ENCODE measurements at regions not wholly inside any gene's neighbourhood (a gene's known extent, or its start where the extent isn't known, plus 50 kb on each side); places are given as distances from the start of the nearest gene placed in this dataset.

DNA sequence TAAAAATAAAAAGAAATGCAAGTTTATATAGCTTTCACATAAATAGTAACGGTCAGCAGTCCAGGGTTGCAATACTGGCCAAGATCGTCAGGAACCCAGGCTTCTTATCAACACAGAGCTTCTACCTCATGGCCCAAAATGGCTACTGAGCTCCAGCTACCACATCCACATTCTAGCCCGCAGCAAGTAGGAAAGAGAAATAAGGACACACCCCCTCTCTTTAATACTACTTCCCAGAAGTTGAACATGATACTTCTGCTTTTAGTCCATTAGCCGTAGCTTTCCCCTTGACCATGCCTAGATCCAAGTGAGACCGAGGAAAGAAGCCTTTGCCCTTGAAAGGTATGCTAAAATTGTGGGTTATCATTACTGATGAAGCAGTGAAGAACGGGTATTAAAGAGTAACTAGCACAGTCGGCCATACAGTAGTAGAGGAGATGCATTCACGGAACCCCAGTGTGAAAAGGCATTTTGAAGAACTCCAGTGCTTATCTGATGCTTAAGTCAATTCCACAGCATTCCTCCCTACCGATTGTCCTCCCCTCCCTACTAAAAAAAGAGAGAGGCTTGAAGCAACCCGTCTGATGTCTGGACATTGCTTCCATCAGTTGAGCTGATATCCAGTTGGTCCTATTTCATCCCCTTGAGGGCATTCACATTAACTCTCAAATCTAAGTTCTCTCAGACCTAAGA, 226.9 kb upstream of the RREB1 start:
- DNase-seq, result no peak
- Histone ChIP-seq H3K9me3 (ENCODE audit: severe bottlenecking) (no peaks in the 10 kb centered on the region), H3K27me3 (ENCODE audit: insufficient read depth, low read depth, severe bottlenecking) (no peaks in the 10 kb centered on the region), H3K36me3 (no peaks in the 10 kb centered on the region), H3K4me3 (ENCODE audit: low read depth, low read length) (no peak overlapping the region), H3K27ac (no peak overlapping the region)
- TF ChIP-seq, protein P1, sequence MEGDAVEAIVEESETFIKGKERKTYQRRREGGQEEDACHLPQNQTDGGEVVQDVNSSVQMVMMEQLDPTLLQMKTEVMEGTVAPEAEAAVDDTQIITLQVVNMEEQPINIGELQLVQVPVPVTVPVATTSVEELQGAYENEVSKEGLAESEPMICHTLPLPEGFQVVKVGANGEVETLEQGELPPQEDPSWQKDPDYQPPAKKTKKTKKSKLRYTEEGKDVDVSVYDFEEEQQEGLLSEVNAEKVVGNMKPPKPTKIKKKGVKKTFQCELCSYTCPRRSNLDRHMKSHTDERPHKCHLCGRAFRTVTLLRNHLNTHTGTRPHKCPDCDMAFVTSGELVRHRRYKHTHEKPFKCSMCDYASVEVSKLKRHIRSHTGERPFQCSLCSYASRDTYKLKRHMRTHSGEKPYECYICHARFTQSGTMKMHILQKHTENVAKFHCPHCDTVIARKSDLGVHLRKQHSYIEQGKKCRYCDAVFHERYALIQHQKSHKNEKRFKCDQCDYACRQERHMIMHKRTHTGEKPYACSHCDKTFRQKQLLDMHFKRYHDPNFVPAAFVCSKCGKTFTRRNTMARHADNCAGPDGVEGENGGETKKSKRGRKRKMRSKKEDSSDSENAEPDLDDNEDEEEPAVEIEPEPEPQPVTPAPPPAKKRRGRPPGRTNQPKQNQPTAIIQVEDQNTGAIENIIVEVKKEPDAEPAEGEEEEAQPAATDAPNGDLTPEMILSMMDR (IDR thresholded peaks at IDR 0.05; ENCODE audit: low read depth, low read length), result no peak

DNA sequence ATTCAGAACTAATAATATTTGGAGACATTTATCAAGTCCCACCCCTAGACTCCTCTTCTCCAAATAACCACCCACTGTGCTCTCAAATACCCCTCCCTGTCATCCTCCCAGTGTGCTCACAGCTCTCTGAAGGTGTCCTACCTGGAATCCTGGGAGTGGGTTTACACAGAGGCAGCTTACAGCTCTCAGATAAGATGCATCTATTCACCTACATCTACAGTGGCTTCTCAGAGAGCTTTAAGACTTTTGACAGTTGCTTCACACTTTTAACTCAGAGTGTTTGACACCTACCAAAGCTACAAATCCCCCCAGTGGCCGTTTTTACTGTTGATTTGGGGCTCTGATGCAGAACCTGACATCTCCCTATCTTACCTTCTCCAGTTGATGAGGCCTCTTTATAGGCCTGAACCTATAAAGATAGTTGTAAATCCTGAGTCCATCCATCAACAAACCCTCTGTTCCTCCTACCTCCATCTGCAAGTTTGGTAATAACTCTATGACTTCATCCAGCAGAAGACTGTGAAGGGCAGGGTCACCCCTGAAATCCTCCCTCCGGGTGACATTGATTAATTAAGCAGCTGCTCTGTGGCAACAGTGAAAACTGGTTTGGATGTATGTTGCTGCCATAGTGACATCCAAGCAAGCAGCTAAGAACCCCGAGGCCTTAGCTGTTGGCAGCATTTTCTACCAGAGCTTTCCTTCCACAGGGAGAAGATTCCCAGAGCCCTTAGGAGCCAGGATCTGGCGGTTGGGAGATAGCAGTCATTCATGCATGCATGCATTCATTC, 226.1 kb upstream of the RREB1 start:
- Histone ChIP-seq H3K27ac (no peak overlapping the region), H3K9me3 (ENCODE audit: severe bottlenecking) (no peaks in the 10 kb centered on the region), H3K36me3 (no peaks in the 10 kb centered on the region), H3K4me3 (ENCODE audit: low read depth, low read length) (no peak overlapping the region), H3K27me3 (ENCODE audit: insufficient read depth, low read depth, severe bottlenecking) (no peaks in the 10 kb centered on the region)
- TF ChIP-seq, protein P1 (IDR thresholded peaks at IDR 0.05; ENCODE audit: low read depth, low read length), result no peak
- DNase-seq, result no peak

DNA sequence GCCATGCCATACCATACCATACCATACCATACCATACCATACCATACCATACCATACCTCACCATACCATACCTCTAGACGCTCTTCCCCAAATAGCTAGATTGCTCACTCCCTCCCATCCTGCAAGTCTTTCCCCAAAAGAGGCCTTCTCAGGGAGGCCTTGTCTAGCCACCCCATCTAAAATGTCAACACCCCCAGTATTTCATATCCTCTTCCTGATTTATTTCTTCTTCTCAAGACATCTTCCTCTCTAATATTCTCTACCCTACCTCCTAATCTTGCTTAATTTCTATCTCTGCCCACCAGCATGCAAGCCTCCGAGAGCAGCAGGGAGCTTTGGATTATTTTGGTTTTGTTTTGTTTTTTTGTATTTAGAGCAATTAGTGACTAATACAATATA, 225.2 kb upstream of the RREB1 start:
- DNase-seq, result no peak
- no peak overlapping the region for H3K4me3 ChIP-seq (ENCODE audit: low read depth, low read length)
- H3K36me3 ChIP-seq, result no peaks in the 10 kb centered on the region
- TF ChIP-seq, protein P1 (IDR thresholded peaks at IDR 0.05; ENCODE audit: low read depth, low read length), result no peak
- H3K27me3 ChIP-seq (ENCODE audit: insufficient read depth, low read depth, severe bottlenecking), result no peaks in the 10 kb centered on the region
- no peaks in the 10 kb centered on the region for H3K9me3 ChIP-seq (ENCODE audit: severe bottlenecking)
- no peak overlapping the region for H3K27ac ChIP-seq

DNA sequence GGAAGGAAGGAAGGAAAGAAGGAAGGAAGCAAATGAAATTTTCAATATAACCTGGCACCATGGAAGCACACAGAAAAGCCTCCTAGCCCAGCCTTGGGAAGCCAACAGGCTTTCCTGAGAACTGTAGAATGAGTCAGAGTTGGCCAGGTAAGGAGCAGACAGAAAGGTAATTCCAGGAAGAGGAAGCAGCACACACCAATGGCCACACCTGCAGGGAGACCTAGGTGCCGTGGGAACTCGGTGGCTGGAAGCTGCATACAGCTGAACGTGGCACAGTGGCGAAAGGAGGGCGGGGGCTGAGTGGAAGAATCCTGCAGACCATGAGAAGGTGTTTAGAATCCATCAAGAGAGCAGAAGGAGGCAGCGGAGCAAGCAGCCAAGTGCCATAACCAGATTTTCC, 224.8 kb upstream of the RREB1 start:
- Histone ChIP-seq H3K36me3 (no peaks in the 10 kb centered on the region), H3K27ac (no peak overlapping the region), H3K4me3 (ENCODE audit: low read depth, low read length) (no peak overlapping the region), H3K9me3 (ENCODE audit: severe bottlenecking) (no peaks in the 10 kb centered on the region), H3K27me3 (ENCODE audit: insufficient read depth, low read depth, severe bottlenecking) (no peaks in the 10 kb centered on the region)
- TF ChIP-seq, protein P1 (IDR thresholded peaks at IDR 0.05; ENCODE audit: low read depth, low read length), result no peak
- DNase-seq, result no peak

DNA sequence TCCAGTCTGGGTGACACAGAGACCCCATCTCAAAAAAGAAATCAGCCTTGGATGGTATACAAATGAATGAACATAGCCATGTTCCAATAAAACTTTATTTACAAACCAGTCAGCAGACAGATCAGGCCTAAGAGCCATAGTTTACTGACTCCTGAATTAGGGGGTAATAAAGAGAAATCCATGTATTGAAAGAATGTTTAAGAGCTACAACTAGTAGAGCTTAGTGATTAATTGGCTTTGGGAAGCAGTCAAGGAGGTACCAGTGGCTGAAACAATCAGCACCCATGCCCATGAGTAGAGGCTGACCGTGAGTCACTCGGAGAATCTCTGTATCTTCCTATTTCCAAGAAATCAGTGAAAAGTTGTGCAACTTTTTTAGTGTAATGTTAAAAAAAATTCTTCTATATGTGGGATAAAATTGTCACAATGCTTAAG, 223.6 kb upstream of the RREB1 start:
- Histone ChIP-seq H3K27me3 (ENCODE audit: insufficient read depth, low read depth, severe bottlenecking) (no peaks in the 10 kb centered on the region), H3K4me3 (ENCODE audit: low read depth, low read length) (no peak overlapping the region), H3K27ac (no peak overlapping the region), H3K9me3 (ENCODE audit: severe bottlenecking) (no peaks in the 10 kb centered on the region), H3K36me3 (no peaks in the 10 kb centered on the region)
- no peak for DNase-seq
- TF ChIP-seq, protein P1 (IDR thresholded peaks at IDR 0.05; ENCODE audit: low read depth, low read length), result no peak

Data from WERI-Rb-1 (cell line).